IPS-20b (cell line): ENCODE measurements at regions not wholly inside any gene's neighbourhood (a gene's known extent, or its start where the extent isn't known, plus 50 kb on each side); places are given as distances from the start of the nearest gene placed in this dataset.

ENCODE experiments used
- H3K27ac ChIP-seq: one replicate; pipeline ENCODE4 v1.5.1; 2013; ENCODE audit warnings: low read length
- H3K27me3 ChIP-seq: 2 replicates; pipeline ENCODE4 v1.6.1; 2013; ENCODE audit warnings: mild to moderate bottlenecking, low read length, inconsistent platforms; ENCODE audit not compliant: insufficient read depth
- H3K36me3 ChIP-seq: 2 replicates; pipeline ENCODE4 v1.6.1; 2013; ENCODE audit warnings: low read depth, mild to moderate bottlenecking, inconsistent platforms, low read length, moderate library complexity; ENCODE audit not compliant: insufficient read depth
- H3K4me1 ChIP-seq: 2 replicates; pipeline ENCODE4 v1.6.1; 2013; ENCODE audit warnings: mild to moderate bottlenecking, control low read depth, inconsistent platforms, low read length, moderate library complexity; ENCODE audit not compliant: insufficient read depth
- H3K4me3 ChIP-seq: 2 replicates; pipeline ENCODE4 v1.5.1; 2013; ENCODE audit warnings: mild to moderate bottlenecking, low read length, inconsistent platforms
- H3K9ac ChIP-seq: 2 replicates; pipeline ENCODE4 v1.6.1; 2013; ENCODE audit warnings: low read depth, mild to moderate bottlenecking, inconsistent platforms, low read length, moderate library complexity
- H3K9me3 ChIP-seq: 2 replicates; pipeline ENCODE4 v1.6.1; 2013; ENCODE audit warnings: mild to moderate bottlenecking, low read depth, low read length, inconsistent platforms; ENCODE audit not compliant: insufficient read depth

DNA sequence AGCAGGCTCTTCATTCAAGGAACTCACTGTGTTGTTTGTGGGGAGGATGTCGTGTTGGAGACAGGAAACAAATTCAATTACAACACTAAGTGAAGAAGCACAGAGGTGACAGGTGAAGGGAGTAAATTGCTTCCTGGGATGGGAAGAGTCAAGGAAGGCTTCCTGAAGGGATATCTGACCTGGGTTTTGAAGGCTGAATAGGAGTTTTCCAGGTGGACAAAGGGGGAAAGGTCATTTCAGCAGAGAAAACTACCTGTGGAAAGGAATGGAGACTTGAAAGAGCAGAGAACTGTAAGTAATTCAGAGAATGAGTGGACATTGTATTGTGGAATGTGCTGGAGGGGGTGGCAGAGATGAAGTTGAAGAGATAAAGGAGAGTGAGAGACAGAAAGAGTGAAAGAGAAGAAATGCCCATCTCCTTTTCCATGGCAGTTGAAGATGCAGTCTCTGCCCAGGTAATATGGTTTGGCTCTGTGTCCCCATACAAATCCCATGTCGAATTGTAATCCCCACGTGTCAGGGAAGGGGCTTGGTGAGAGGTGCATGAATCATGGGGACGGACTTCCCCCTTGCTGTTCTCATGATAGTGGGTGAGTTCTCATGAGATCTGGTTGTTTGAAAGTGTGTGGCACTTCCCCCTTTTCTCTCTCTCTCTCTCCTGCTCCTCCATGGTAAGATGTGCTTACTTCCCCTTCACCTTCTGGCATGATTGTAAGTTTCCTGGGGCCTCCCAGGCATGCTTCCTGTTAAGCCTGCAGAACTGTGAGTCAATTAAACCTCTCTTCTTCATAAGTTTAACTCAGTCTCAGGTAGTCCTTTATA is 205.7 kb upstream of the BCOR start:
- Histone ChIP-seq H3K27me3 (no peaks in the 10 kb centered on the region; the same call in 1 of the 2 replicates), H3K27ac (no peak overlapping the region), H3K9me3 (no peaks in the 10 kb centered on the region), H3K9ac (no peak overlapping the region), H3K36me3 (no peaks in the 10 kb centered on the region), H3K4me3 (no peak overlapping the region), H3K4me1 (peaks cover 5% of the 10 kb centered on the region; the same call in 1 of the 2 replicates)

DNA sequence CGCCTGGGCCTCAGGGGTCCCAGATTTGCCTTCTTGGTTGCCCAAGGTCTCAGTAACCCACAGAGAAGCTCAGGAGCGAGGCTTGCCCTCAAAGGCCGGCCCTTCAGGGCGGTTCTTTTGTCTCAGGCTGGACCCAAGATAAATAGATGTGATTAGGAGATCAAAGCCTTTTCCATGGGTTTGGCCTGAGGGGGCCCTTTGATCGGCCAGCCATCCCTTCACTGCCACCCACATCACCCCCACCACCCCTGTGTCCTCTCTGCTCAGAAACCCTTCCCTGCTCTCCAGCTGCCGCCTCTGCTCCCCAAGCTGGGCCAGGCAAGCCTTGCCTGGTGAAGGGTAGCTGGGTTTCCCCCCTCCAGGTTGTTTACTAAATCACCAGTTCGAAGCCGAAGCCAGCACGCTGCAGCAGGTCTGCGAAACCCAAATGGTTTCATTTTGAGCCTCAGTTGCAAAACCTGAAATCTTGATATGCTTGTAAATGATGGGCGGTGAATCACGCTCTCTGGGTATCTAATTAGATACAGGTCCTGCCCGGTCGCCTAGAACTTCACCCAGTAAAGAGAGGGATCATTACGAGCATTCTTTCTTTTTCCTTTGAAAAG is 202.6 kb upstream of the BCOR start:
- H3K4me3 ChIP-seq = no peak overlapping the region
- no peak overlapping the region for H3K27ac ChIP-seq
- peaks cover 5% of the 10 kb centered on the region; the same call in 1 of the 2 replicates for H3K4me1 ChIP-seq

DNA sequence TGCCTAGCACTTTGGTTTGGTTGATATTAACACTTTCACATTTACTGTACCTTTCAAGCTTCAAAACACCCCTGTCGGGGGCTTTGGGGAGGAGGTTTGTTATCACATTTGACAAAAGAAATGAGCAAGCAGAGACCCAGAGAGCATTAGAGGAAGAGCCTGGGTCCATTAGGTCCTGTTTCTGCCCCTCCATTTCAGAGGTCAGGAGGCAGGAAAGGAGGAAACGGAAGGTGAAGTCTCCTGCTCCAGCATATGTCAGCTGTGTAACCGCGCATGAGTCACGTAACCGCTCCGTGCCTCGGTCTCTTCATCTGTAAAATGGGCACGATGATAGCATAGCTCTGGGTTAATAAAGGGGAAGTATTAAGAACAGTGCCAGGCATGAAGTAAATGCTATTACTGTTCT is 201.9 kb upstream of the BCOR start:
- Histone ChIP-seq H3K9ac (no peak overlapping the region), H3K27ac (no peak overlapping the region), H3K27me3 (no peaks in the 10 kb centered on the region; the same call in 1 of the 2 replicates), H3K36me3 (no peaks in the 10 kb centered on the region), H3K4me3 (no peak overlapping the region), H3K9me3 (no peaks in the 10 kb centered on the region), H3K4me1 (peaks cover 5% of the 10 kb centered on the region; the same call in 1 of the 2 replicates)

More for the DNA sequence above, 202.6 kb upstream of the BCOR start:
- no peak overlapping the region for H3K9ac ChIP-seq
- no peaks in the 10 kb centered on the region for H3K36me3 ChIP-seq
- no peaks in the 10 kb centered on the region; the same call in 1 of the 2 replicates for H3K27me3 ChIP-seq
- H3K9me3 ChIP-seq = no peaks in the 10 kb centered on the region

DNA sequence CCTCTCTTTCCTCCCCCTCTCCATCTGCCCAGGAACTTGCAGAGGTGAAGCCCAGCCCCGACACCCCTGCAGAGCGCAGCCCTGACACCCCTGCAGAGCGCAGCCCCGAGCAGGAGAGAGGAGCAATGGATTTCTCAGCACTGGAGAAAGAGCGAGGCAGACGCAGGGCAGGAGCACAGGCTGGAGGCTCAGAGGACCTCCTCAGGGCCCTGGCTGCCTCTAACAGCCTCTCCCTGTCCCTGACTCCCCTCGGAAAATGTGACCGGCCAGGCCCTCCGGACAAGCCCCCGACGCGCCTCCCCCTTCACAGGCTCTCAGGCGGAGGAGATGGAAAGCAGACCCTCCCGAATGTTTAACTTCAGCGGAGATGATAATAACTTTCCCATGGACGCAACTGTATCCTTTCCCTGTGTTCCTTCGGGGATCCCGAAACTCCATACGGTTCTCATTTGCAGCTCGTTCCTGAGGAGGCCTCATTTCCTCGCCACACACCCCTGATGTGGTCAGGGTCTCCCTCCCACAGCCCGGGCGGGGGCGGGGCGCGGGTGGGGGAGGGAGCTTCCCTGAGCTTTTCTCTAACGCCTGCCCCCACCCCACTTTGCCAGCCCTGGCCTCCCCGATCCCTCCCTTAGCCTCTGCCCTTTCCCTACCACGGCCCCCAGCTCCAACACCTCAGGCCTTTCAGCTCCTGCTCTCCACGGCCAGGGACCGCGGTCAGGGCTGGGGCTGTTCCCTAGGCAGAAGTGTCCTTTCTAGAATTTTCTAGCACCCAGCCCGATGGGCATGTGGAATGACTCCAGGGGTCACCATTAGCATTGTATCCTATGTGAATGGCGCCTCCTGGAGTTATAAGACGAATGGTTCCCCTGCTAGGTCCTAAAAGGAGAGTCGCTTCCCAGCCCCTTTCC is 201.1 kb upstream of the BCOR start:
- Histone ChIP-seq H3K9ac (no peak overlapping the region), H3K27ac (no peak overlapping the region), H3K36me3 (no peaks in the 10 kb centered on the region)

DNA sequence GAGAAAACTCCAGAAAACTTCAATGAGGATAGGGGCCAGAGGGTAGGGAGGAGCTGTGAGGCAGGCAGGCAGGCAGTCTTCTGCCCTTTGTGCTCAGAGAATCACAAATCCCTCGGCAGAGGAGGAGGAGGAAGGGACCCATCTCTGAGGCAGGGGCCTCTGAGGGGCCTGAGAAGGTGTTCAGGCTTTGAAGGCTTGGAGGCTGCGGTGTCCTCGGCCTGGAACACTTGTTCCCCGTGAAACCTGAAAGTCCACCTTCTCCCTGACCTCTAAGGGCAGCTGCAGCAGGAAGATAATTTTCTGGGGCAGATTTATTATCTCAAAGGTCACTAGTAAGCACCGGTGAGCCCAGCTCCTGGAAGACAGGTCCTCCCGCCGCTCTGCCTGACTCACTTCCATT is 200.3 kb upstream of the BCOR start:
- no peak overlapping the region for H3K27ac ChIP-seq
- no peak overlapping the region for H3K4me3 ChIP-seq
- peaks cover 5% of the 10 kb centered on the region; the same call in 1 of the 2 replicates for H3K4me1 ChIP-seq
- no peaks in the 10 kb centered on the region; the same call in 1 of the 2 replicates for H3K27me3 ChIP-seq
- H3K36me3 ChIP-seq = no peaks in the 10 kb centered on the region
- no peak overlapping the region for H3K9ac ChIP-seq
- H3K9me3 ChIP-seq = no peaks in the 10 kb centered on the region

More for the DNA sequence above, 201.1 kb upstream of the BCOR start:
- no peaks in the 10 kb centered on the region; the same call in 1 of the 2 replicates for H3K27me3 ChIP-seq
- peaks cover 5% of the 10 kb centered on the region; the same call in 1 of the 2 replicates for H3K4me1 ChIP-seq
- no peaks in the 10 kb centered on the region for H3K9me3 ChIP-seq
- H3K4me3 ChIP-seq = no peak overlapping the region

DNA sequence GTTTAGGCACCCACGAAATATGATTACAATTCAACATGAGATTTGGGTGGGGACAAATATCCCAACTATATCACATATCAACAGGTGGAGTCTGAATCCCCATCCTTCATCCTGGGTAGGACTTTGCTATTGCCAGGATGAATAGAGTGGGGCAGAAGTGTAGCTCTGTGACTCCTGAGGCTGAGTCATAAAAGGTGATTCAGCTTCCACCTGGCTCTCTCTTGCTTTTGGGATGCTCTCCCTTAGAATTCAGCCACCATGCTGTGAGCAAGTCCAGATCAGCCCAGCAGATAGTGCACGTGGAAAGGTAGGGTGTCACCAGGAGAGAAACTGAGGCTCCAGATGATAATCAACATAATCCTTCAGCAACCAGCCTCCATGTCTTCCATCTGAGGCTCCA is 193.8 kb upstream of the BCOR start:
- no peak overlapping the region for H3K9ac ChIP-seq
- no peak overlapping the region for H3K4me3 ChIP-seq
- no peaks in the 10 kb centered on the region for H3K4me1 ChIP-seq
- no peak overlapping the region for H3K27ac ChIP-seq
- no peaks in the 10 kb centered on the region for H3K36me3 ChIP-seq
- no peaks in the 10 kb centered on the region for H3K27me3 ChIP-seq
- no peaks in the 10 kb centered on the region for H3K9me3 ChIP-seq

DNA sequence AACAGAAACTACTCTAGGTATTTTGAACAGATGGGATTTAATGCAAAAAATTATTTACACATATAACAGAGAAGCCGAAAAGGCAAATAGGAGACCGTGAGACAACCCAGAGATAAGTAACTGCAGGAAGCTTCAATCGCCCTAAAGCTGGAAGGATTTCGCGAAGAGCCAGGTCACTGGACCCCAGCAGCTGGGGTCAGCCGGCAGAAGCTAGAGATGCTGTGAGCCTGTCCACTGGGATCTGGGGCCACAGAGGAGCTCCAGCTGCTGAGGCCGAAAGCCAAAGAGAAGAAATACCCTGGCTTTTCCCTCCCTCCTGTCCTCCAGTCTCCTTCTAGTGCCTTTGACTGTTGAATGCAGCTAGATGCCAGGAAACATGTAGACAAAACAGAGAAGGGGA is 192.8 kb upstream of the BCOR start:
- H3K27me3 ChIP-seq = no peaks in the 10 kb centered on the region
- H3K27ac ChIP-seq = no peak overlapping the region
- no peak overlapping the region for H3K4me3 ChIP-seq
- no peaks in the 10 kb centered on the region for H3K9me3 ChIP-seq
- H3K36me3 ChIP-seq = no peaks in the 10 kb centered on the region
- no peaks in the 10 kb centered on the region for H3K4me1 ChIP-seq
- H3K9ac ChIP-seq = no peak overlapping the region

DNA sequence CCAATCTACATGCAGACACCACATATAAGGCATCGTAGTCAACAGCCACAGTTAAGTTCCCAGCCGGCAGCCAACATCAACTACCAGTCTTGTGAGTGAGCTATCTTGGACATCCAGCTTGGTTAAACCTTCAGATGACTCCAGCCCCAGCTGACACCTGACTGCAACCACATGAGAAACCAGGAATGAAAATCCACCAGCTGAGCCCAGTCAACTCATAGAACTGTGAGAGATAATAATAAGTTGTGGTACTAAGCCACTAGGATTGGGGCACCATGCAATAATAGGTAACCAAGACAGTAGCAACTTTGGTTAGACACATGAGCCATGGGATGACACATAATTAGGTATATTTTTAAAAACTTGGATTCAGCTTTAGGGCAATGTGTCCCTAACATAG is 188.1 kb upstream of the BCOR start:
- H3K9ac ChIP-seq = no peak overlapping the region
- H3K4me3 ChIP-seq = no peak overlapping the region
- no peaks in the 10 kb centered on the region; the same call in 1 of the 2 replicates for H3K9me3 ChIP-seq
- no peaks in the 10 kb centered on the region for H3K4me1 ChIP-seq
- no peak overlapping the region for H3K27ac ChIP-seq
- no peaks in the 10 kb centered on the region for H3K36me3 ChIP-seq
- H3K27me3 ChIP-seq = no peaks in the 10 kb centered on the region

DNA sequence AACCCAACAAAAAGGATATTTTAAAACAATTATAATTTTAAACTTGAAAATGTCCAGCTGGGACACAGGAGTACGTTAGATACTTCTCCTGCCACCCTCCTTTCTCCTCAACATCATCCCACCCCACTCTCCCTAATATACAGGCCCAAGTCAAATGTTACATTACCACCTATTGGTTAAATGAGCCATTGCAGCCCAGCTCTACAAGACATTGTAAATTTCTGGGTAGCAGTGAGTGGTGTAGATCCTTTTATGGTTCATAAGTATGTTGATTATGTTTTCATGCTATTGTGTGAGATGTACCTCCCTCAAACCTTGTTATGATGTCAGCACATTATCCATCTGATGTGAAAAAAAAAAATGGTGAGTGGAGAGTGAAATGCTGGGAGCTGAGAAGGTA is 187.1 kb upstream of the BCOR start:
- Histone ChIP-seq H3K9me3 (no peaks in the 10 kb centered on the region; the same call in 1 of the 2 replicates), H3K4me3 (no peak overlapping the region), H3K9ac (no peak overlapping the region), H3K36me3 (no peaks in the 10 kb centered on the region), H3K4me1 (no peaks in the 10 kb centered on the region), H3K27ac (no peak overlapping the region), H3K27me3 (no peaks in the 10 kb centered on the region)

DNA sequence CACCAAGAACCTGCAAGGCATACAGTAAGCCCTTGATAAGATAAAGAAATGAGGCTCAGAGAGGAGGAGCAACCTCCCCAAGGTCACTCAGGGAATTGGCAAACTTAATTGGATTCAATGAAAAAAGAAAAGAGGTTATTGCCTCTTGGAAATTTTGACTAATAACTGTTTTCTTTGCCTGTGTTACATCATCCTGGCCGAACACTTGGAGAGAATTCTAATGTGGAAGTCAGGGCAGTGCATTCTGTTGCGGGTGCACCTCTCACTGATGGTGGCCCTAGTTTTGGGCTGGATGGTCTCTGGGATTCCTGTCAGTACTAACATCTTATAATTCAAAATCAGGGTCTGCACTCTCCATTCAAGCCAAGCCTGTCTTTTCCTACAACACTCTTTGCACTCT is 186.2 kb upstream of the BCOR start:
- Histone ChIP-seq H3K27ac (no peak overlapping the region), H3K4me1 (no peaks in the 10 kb centered on the region), H3K36me3 (no peaks in the 10 kb centered on the region), H3K9me3 (no peaks in the 10 kb centered on the region; the same call in 1 of the 2 replicates), H3K9ac (no peak overlapping the region), H3K4me3 (no peak overlapping the region), H3K27me3 (no peaks in the 10 kb centered on the region)

DNA sequence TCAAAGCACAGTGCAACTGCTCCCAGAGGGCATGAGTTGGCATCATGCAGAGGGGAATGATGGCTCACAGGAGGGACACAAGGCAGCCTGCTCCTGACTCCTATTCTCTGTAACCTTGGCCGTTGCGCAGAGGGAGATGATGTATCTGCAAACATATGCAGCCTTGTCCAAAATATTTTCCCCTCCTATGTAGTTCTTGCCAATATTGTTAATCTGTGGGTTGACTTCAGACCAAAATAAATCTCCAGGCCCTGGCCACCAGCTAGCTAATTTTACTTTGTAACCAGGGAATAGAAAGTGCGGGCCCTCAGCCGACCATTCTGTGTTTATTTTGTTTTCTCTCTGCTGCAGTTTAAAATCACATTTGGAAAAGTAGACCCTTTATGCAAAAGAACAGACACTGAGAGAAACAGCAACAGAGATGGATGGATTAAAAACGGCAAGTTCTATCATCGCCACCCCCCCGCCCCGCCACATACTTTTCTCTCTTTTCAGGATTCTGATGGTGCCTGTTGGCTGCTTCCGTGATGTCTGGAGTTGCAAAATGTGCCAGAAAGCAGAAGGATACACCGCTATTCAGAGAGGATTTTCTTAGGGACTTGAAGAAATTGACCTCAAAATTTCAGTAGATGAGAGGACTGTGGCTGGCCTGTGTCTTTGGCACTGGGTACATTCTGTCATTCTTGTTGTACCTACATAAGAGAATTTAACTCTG is 185.3 kb upstream of the BCOR start:
- no peaks in the 10 kb centered on the region for H3K4me1 ChIP-seq
- no peaks in the 10 kb centered on the region for H3K27me3 ChIP-seq
- no peaks in the 10 kb centered on the region for H3K36me3 ChIP-seq
- H3K4me3 ChIP-seq = no peak overlapping the region
- H3K27ac ChIP-seq = no peak overlapping the region
- H3K9me3 ChIP-seq = no peaks in the 10 kb centered on the region; the same call in 1 of the 2 replicates
- H3K9ac ChIP-seq = no peak overlapping the region
